Heart left ventricle (tissue), 13 donors: ENCODE measurements at regions not wholly inside any gene's neighbourhood (a gene's known extent, or its start where the extent isn't known, plus 50 kb on each side); places are given as distances from the start of the nearest gene placed in this dataset.

ENCODE experiments used
- POLR2A ChIP-seq, 2 donors: fragments of 450-650 bp; IDR thresholded peaks; one replicate each; pipeline ENCODE4 v1.6.1; 2017; ENCODE audit warnings: antibody characterized with exemption in 2 of 2, mild to moderate bottlenecking in 2 of 2, moderate library complexity in 2 of 2
- TF ChIP-seq, protein P1 (sequence below), 12 donors: fragments of 200-600 bp; sonication (generic) in 4 of 12; IDR thresholded peaks; one replicate each; pipeline versions ENCODE4 v1.5.0 to v1.8.0; 2018 to 2022; ENCODE audit warnings: antibody characterized with exemption in 12 of 12, mild to moderate bottlenecking in 5 of 12
- donor health status: ischemic (EF 13 %, LVEDD 7.1; RV severe dilation, severe dysfunction).
- donor health status: DM: no; HTN: yes; CAD: no.
- donor health status: DM: no; HTN: no; CAD: no.
- donor health status: ischemic (EF 25% LVEDD 6.9; RV normal size, moderate dysfunction).
- donor health status: ischemic (EF 25% LVEDD 5.7; RV mildly dilated, moderate dysfunction).
- donor health status: ischemic (EF 35%, LVEDD 5.7; RV mildly dilated, moderate dysfunction).
- donor health status: nonischemic (EF 11% LVEDD 7.7; RV severe dilation, severe dysfunction).
- donor health status: DM: yes; HTN: yes; CAD: no.
- donor health status: PGD.
- donor health status: ischemic (EF 29% LVEDD 5.4; RV normal size, mild dysfunction).
- donor health status: nonischemic (EF 23%, LVEDD 6.1; RV moderate dilation, normal function).

DNA sequence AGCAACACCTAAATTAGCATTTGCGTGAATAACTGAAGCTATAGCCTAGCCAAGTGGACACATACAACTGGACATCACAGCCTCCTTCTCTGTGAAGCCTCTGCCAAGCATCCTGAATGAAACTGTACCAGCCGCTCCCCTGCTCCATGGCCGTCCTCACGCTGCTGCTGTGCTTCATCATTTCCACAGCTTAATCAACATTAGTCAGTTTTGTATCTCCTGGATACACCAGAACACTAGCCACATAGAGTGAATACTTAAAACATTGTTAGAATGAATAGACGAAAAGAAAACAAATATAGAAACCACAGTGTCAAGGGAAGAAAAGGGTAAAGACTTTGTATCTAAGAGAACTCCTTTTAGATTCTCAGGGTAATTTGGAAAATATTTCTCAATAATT, 1526.9 kb downstream of the EFNB2 start:
- TF ChIP-seq, protein P1, sequence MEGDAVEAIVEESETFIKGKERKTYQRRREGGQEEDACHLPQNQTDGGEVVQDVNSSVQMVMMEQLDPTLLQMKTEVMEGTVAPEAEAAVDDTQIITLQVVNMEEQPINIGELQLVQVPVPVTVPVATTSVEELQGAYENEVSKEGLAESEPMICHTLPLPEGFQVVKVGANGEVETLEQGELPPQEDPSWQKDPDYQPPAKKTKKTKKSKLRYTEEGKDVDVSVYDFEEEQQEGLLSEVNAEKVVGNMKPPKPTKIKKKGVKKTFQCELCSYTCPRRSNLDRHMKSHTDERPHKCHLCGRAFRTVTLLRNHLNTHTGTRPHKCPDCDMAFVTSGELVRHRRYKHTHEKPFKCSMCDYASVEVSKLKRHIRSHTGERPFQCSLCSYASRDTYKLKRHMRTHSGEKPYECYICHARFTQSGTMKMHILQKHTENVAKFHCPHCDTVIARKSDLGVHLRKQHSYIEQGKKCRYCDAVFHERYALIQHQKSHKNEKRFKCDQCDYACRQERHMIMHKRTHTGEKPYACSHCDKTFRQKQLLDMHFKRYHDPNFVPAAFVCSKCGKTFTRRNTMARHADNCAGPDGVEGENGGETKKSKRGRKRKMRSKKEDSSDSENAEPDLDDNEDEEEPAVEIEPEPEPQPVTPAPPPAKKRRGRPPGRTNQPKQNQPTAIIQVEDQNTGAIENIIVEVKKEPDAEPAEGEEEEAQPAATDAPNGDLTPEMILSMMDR (IDR thresholded peaks at IDR 0.05) = no peak
- TF ChIP-seq POLR2A (IDR thresholded peaks at IDR 0.05) = no peak
